ENCODE measurements at regions not wholly inside any gene's neighbourhood (a gene's known extent, or its start where the extent isn't known, plus 50 kb on each side); places are given as distances from the start of the nearest gene placed in this dataset.

GRCh38 chr6:113607821-113608545 lies 249.2 kb upstream of the MARCKS start:
- DNase-seq (ENCODE audit: low spot score), result no peak

GRCh38 chr6:113610377-113610988 lies 246.7 kb upstream of the MARCKS start:
- DNase-seq (ENCODE audit: low spot score), result no peak

GRCh38 chr6:113616701-113617274 lies 240.4 kb upstream of the MARCKS start:
- DNase-seq (ENCODE audit: low spot score), result no peak

DNA sequence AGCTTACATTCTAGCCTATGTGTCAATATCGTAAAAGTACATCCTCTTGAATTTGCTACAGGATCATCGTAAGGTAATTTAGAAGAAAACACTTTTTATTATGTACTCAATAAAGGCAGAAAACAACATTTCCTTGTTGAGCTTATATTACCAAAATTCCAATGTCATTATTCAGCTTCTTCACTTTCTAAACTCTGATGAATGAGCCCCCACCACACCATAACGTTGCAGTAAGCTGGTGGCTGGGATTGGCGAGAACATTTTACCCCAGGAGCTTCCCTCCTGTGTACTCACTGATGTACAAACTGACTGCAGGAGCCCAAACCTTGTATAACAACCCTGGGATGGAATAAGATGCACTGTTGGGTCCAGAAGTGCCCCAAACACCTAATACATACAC lies 238.1 kb upstream of the MARCKS start:
- DNase-seq (ENCODE audit: low spot score), result no peak

DNA sequence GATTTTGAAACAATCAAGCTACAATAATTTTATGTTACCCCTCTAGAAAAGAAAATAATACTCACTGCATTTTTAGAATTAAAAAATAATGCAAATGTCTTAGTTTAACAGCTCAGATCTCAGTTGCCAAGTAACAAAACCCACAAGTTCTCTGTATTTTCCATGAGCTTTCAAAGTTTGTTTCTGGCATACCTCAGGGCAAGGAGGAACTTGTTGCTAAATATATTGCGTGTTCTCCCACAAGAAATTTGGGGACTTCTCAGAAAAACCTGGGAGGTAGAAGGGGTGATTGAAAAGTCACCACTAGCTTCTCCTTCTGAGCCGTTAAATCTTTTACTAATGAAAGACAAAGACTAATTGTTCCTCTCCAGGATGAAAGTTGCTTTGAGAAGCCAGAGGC lies 236.8 kb upstream of the MARCKS start:
- no peak for DNase-seq (ENCODE audit: low spot score)

DNA sequence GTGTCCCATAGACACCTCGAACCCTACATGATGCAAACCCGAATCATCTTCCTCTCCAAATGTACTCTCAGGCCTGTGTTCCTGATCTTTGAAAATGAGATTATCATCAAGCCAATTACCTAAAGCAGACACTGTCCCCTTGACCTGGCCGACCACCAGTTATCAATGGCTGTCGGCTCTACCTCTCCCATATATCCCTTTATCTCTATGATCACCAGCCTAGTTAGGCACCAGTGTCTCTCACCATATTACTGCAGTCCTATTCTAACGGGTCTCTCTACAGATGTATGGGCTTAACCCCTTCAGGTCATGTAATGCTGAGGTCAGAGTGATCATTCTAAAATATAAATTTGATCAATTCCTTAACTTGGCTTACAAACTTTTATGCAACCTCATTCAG lies 234.9 kb upstream of the MARCKS start:
- no peak for DNase-seq (ENCODE audit: low spot score)

DNA sequence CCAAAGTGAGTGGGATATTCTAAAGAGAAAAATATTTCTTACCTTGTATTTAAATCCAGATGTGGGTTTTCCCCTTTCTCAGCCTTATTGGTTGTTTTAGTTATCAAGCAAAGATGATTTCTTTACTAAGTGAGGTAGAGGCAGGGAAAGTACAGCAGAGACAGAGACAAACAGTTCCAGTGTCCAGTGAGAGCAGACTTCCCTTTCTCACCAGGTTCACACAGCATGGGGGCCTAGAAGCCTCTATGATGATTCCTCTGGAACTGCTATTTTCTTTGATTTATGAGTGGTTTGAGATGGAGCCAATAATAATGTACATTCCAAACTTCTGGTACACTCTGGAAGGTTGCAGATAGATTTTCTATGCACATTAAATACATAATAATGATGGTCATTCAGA lies 234.0 kb upstream of the MARCKS start:
- DNase-seq (ENCODE audit: low spot score), result no peak

DNA sequence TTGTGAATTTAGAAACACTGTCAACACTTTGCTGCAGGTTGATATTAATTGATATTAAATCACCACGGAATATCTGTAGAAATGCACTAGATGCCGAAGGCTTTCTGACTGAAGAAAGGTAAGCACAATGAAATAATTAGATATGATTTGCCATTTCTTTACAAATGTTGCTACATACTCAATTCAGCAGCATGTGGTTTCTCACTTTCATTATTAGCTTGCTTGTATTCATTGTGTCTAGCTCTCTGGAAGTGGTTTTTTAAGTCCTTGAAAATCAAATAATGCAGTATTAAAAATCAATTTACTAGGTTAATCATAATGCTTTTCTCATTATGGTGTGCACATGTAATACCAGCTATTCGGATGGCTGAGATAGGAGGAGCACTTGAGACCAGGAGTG lies 231.3 kb upstream of the MARCKS start:
- DNase-seq (ENCODE audit: low spot score), result no peak

DNA sequence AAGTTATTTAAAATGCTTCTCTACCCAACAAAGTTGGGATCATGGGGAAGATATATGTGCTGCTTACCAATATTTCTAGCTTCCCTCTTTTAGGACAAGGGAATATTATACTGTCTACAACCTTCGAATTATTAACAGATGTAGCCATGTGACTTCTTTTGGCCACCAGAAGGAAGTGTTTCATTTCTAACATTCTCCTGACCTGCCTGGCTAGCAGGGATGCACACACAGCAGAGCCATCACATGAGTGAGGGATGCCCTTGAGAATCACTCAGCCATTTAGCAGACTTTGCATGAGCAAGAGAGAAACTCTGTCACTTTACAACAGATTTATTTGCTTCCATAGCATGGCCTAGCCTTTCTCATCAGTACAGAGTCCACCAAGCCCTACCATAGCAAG lies 230.7 kb upstream of the MARCKS start:
- DNase-seq (ENCODE audit: low spot score), result no peak

GRCh38 chr6:113627480-113627879 lies 229.7 kb upstream of the MARCKS start:
- DNase-seq (ENCODE audit: low spot score), result no peak

- no peak for DNase-seq (ENCODE audit: low spot score)
These were observed 227.9 kb upstream of the MARCKS start for GRCh38 chr6:113629256-113629655.

DNA sequence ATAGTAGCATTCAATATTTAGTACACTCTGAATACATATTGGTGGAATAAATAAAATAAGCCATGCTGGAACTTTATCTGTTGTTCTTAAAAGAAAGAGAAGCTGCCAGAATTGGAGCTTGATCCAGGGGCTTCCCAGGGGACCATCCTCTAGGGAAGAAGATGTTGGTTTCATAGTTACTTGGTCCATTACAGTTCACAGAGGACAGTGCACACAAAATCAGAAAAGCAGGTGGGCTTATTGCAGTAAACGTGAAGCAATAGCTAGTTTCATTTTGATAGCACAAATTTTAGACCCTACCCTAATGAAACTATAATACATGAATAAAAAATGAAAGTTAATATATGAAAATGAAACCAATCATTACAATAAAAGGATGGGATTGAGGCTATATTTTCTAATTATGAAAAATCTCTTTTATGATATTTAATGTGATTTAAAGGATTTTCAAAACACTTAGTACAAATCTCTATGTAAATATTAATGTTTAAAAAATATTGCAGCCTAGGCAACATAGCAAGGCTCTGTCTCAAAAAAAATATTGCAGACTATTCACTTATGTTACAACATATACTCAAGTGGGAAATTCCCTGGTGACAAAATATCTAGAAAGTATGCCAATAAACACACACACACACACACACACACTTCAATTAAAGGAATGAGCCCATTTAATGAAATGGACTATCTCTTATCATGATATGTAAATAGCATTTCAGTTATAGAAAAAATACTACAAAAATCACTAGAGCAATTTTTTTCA lies 227.0 kb upstream of the MARCKS start:
- DNase-seq (ENCODE audit: low spot score), result no peak

DNA sequence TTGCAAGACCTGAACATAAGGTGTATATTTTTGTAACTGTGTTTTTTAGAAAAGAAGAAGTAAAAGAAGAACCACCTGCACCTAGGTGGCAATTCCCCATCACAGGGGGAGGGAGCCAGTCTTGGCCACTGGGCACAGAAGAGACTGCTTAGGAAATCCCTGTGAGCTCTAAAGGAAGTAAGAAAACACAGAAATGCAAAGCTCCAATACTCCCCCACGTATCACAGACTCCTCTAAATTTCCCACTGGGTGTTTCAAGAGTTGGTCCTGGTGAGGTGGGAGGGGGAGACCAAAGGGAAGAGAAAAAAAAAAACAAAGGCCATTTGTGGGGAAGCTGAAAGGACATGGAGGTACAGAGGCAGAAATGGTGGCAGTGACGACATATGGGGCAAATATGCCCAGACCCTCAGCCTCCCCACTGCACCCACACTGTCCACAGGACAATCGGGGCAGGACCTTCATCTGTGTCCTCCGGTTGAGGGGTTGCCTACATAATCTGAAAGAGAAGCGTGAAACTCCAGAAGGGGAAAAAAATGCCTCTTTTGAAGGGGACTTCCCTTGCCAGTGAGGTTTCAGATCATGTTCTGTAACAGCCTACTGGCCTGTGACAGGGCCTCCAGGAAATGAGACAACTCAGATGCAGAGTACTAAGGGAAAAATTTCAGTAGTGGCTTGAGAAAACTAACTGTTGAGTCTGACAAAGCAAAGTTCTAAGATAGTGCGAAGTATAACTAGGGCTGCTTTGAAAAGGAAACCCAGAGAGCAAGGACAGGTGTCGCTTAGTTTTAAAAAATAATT lies 226.2 kb upstream of the MARCKS start:
- DNase-seq (ENCODE audit: low spot score), result no peak

- DNase-seq (ENCODE audit: low spot score), result no peak
These were observed 225.5 kb upstream of the MARCKS start for GRCh38 chr6:113631666-113632065.

GRCh38 chr6:113632220-113632864 lies 224.8 kb upstream of the MARCKS start:
- DNase-seq (ENCODE audit: low spot score), result no peak

GRCh38 chr6:113633638-113634037 lies 223.5 kb upstream of the MARCKS start:
- DNase-seq (ENCODE audit: low spot score), result no peak

GRCh38 chr6:113634352-113635163 lies 222.6 kb upstream of the MARCKS start:
- DNase-seq (ENCODE audit: low spot score), result no peak

DNA sequence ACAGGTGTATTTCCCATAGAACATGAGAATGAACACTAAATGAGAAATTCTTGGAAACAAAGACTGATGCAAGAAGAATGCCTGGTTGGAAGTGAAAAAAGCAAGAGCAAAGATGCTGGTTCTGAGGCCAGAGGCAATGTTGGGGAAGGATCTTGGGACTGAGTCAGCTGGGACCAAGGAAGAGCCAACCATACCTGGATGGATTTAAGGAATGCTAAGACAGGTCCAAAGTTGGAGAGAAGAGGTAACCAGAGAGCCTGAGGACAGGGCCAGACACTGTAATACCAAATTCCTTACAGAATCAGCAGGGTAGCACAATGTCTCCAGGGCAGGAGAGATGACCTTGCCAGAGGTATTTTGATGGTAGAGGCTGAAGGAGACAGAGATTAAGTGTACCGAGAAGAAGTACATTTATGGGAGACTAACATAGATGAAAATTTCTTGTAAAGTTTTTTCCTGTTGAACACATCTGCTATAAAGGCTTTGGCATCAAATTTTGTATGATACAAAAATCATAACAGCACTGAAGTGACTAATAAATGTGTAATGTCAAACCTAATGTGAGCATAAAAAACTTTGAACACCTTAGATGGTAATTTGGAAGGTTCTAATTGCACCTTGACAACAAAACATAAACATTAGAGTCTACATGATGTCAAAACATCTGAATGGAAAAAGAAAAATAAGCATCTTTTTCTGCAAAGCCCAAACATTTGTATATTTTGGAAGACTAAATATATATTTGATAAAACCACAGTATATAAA lies 221.7 kb upstream of the MARCKS start:
- DNase-seq (ENCODE audit: low spot score), result no peak

GRCh38 chr6:113636357-113636824 lies 220.8 kb upstream of the MARCKS start:
- no peak for DNase-seq (ENCODE audit: low spot score)

GRCh38 chr6:113640051-113640450 lies 217.1 kb upstream of the MARCKS start:
- no peak for DNase-seq (ENCODE audit: low spot score)
